ENCODE measurements at regions not wholly inside any gene's neighbourhood (a gene's known extent, or its start where the extent isn't known, plus 50 kb on each side); places are given as distances from the start of the nearest gene placed in this dataset.
A peak's percentile ranks its signal among the peaks of the same experiment; 100 is the strongest.

DNA sequence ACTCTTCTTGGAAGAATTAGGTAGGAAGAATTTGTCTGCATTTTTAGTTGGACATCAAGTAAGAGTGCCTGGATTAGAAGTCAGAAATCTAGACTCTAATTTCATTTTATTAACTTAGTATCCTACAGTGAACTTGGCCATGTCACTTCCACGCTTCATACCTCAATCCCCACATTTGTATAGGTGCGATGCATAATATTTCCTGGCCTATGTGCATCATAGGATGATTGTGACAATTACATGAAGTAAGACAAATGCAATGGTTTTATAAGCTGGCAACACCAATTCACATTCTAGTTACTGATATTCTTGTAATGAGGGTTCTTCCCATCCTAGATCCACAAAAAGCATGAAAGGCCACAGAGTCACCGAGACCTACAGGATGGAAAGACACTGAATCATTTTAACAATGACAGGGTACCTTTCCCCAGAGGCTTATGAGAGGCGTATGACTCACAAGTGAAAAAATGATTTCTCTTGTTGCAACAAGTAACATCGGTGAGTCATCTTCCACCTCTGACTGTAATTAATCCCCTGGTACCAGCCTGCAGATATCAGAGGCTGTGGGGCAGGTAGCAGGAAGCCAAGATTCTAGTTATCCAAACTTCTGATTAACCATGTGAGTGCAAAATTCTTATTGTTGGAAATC lies 56.0 kb upstream of the OR5AK2 start:
- no peak overlapping the region for H3K4me3 ChIP-seq (ENCODE audit: low read depth, low read length)
- TF ChIP-seq, protein P1, sequence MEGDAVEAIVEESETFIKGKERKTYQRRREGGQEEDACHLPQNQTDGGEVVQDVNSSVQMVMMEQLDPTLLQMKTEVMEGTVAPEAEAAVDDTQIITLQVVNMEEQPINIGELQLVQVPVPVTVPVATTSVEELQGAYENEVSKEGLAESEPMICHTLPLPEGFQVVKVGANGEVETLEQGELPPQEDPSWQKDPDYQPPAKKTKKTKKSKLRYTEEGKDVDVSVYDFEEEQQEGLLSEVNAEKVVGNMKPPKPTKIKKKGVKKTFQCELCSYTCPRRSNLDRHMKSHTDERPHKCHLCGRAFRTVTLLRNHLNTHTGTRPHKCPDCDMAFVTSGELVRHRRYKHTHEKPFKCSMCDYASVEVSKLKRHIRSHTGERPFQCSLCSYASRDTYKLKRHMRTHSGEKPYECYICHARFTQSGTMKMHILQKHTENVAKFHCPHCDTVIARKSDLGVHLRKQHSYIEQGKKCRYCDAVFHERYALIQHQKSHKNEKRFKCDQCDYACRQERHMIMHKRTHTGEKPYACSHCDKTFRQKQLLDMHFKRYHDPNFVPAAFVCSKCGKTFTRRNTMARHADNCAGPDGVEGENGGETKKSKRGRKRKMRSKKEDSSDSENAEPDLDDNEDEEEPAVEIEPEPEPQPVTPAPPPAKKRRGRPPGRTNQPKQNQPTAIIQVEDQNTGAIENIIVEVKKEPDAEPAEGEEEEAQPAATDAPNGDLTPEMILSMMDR (IDR thresholded peaks at IDR 0.05; ENCODE audit: low read depth, low read length): no peak
- in situ Hi-C loops (cut with HindIII; ENCODE audit: low sequenced_read_pairs): no loop called here
- DNase-seq (ENCODE audit: low read depth, low spot score): peak; percentile 37

DNA sequence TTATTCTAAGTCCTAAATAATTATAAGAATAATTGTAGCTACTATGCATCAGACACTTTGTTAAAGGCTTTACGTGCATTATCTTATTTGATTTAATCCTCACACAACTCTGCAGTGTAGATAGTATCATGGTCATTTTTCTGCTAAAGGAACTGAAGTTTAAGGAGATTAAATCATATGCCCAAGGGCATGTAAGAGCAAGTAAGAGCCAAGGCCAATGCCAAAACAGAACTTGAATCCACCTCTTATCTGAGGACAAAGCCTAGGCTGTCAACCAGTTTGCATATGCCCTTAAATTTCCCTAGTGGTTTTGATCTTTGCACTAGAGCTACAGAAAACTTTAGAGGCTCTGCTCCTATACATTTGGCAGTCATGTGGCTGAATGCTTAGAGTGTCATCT lies 65.6 kb upstream of the OR5AK2 start:
- in situ Hi-C loops (cut with HindIII; ENCODE audit: low sequenced_read_pairs): no loop called here
- TF ChIP-seq, protein P1 (IDR thresholded peaks at IDR 0.05; ENCODE audit: low read depth, low read length): no peak
- DNase-seq (ENCODE audit: low read depth, low spot score): no peak
- no peak overlapping the region for H3K4me3 ChIP-seq (ENCODE audit: low read depth, low read length)

- in situ Hi-C loops (cut with HindIII; ENCODE audit: low sequenced_read_pairs): no loop called here
- TF ChIP-seq, protein P1 (IDR thresholded peaks at IDR 0.05; ENCODE audit: low read depth, low read length): no peak
- no peak for DNase-seq (ENCODE audit: low read depth, low spot score)
- no peak overlapping the region for H3K4me3 ChIP-seq (ENCODE audit: low read depth, low read length)
Observed at GRCh38 chr11:56922421-56922820, 66.3 kb upstream of the OR5AK2 start.

DNA sequence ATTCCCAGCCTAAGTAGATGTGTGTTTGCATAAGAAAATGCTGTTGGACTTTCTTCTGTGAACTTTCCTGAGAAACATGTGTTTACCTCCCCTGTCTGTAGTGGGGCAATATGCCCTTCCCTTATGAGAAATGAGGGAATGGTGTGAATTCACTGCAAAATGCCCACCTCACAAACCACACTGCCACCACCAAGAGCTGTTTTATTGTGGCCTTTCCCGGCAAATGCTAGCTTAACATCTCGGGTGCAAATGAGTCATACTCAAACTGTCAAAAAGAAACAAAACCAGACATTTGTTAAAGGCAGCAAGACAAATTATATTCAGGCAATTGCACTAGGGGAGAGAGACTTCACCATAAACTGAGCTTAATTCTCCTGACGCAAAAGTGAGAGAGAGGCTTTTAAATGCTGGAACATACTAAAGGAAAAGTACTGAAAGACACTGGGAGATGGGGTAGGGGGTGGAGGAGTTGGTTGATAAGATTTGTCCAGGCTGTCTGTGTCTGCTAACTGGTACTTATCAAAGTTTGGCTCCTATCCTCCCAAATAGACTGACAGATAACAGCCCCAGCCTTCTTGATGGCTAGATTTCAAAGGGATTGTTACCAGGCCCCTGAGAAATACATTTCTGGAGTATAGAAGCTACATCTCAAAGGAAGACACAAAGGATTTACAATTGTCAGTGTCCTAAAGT lies 70.9 kb upstream of the OR5AK2 start:
- in situ Hi-C loops (cut with HindIII; ENCODE audit: low sequenced_read_pairs): no loop called here
- TF ChIP-seq, protein P1 (IDR thresholded peaks at IDR 0.05; ENCODE audit: low read depth, low read length): no peak
- DNase-seq (ENCODE audit: low read depth, low spot score): no peak
- H3K4me3 ChIP-seq (ENCODE audit: low read depth, low read length): no peak overlapping the region

- in situ Hi-C loops (cut with HindIII; ENCODE audit: low sequenced_read_pairs): no loop called here
- no peak overlapping the region for H3K4me3 ChIP-seq (ENCODE audit: low read depth, low read length)
- TF ChIP-seq, protein P1 (IDR thresholded peaks at IDR 0.05; ENCODE audit: low read depth, low read length): no peak
- DNase-seq (ENCODE audit: low read depth, low spot score): no peak
Observed at GRCh38 chr11:56916587-56916986, 72.1 kb upstream of the OR5AK2 start.

GRCh38 chr11:56916162-56916561 lies 72.6 kb upstream of the OR5AK2 start:
- TF ChIP-seq, protein P1 (IDR thresholded peaks at IDR 0.05; ENCODE audit: low read depth, low read length): no peak
- no peak overlapping the region for H3K4me3 ChIP-seq (ENCODE audit: low read depth, low read length)
- in situ Hi-C loops (cut with HindIII; ENCODE audit: low sequenced_read_pairs): no loop called here
- DNase-seq (ENCODE audit: low read depth, low spot score): no peak
